ENCODE measurements at regions not wholly inside any gene's neighbourhood (a gene's known extent, or its start where the extent isn't known, plus 50 kb on each side); places are given as distances from the start of the nearest gene placed in this dataset.
"Not testable (repeated sequence)": the region's sequence is repeated elsewhere in the genome, so short reads cannot be mapped to it uniquely, and the experiment has no call there.

GRCh38 chr1:204773246-204773645 is 87.7 kb upstream of the LRRN2 start:
- Histone ChIP-seq H3K9me3 (ENCODE audit: control insufficient read depth in 5 of 5, low read length in 5 of 5) (no peaks in the 10 kb centered on the region), H3K27me3 (ENCODE audit: control insufficient read depth in 5 of 5, insufficient read depth in 4 of 5, low read length in 5 of 5) (peaks cover 3 to 17% (median 5%) of the 10 kb centered on the region in 5 donors), H3K4me1 (ENCODE audit: control insufficient read depth in 5 of 5, insufficient read depth in 5 of 5, low read length in 5 of 5) (no peaks in the 10 kb centered on the region), H3K36me3 (ENCODE audit: control insufficient read depth in 5 of 5, insufficient read depth in 5 of 5, low read length in 5 of 5) (no peaks in the 10 kb centered on the region), H3K9ac (ENCODE audit: low read length in 5 of 5) (no peak overlapping the region), H3K4me3 (ENCODE audit: low read depth in 1 of 5, low read length in 5 of 5) (no peak overlapping the region), H3K27ac (ENCODE audit: low read depth, low read length) (no peak overlapping the region)

GRCh38 chr1:204775546-204775945 is 90.0 kb upstream of the LRRN2 start:
- peaks cover 0 to 17% (median 3%) of the 10 kb centered on the region in 5 donors for H3K27me3 ChIP-seq (ENCODE audit: control insufficient read depth in 5 of 5, insufficient read depth in 4 of 5, low read length in 5 of 5)
- H3K9me3 ChIP-seq (ENCODE audit: control insufficient read depth in 5 of 5, low read length in 5 of 5) = no peaks in the 10 kb centered on the region
- no peaks in the 10 kb centered on the region for H3K36me3 ChIP-seq (ENCODE audit: control insufficient read depth in 5 of 5, insufficient read depth in 5 of 5, low read length in 5 of 5)
- H3K27ac ChIP-seq (ENCODE audit: low read depth, low read length) = no peak overlapping the region
- no peak overlapping the region for H3K4me3 ChIP-seq (ENCODE audit: low read depth in 1 of 5, low read length in 5 of 5)
- no peak overlapping the region for H3K9ac ChIP-seq (ENCODE audit: low read length in 5 of 5)
- no peaks in the 10 kb centered on the region for H3K4me1 ChIP-seq (ENCODE audit: control insufficient read depth in 5 of 5, insufficient read depth in 5 of 5, low read length in 5 of 5)

- Histone ChIP-seq H3K36me3 (ENCODE audit: control insufficient read depth in 5 of 5, insufficient read depth in 5 of 5, low read length in 5 of 5) (no peaks in the 10 kb centered on the region), H3K27ac (ENCODE audit: low read depth, low read length) (no peak overlapping the region), H3K4me3 (ENCODE audit: low read depth in 1 of 5, low read length in 5 of 5) (no peak overlapping the region), H3K4me1 (ENCODE audit: control insufficient read depth in 5 of 5, insufficient read depth in 5 of 5, low read length in 5 of 5) (no peaks in the 10 kb centered on the region), H3K9me3 (ENCODE audit: control insufficient read depth in 5 of 5, low read length in 5 of 5) (no peaks in the 10 kb centered on the region), H3K27me3 (ENCODE audit: control insufficient read depth in 5 of 5, insufficient read depth in 4 of 5, low read length in 5 of 5) (peaks cover 0 to 12% (median 5%) of the 10 kb centered on the region in 5 donors), H3K9ac (ENCODE audit: low read length in 5 of 5) (no peak overlapping the region)
Observed at GRCh38 chr1:204777591-204777990, 92.1 kb upstream of the LRRN2 start.

GRCh38 chr1:204780630-204781029 is 90.0 kb upstream of the NFASC start:
- Histone ChIP-seq H3K27me3 (ENCODE audit: control insufficient read depth in 5 of 5, insufficient read depth in 4 of 5, low read length in 5 of 5) (peaks cover 0 to 11% (median 0%) of the 10 kb centered on the region in 5 donors), H3K27ac (ENCODE audit: low read depth, low read length) (no peak overlapping the region), H3K9ac (ENCODE audit: low read length in 5 of 5) (no peak overlapping the region), H3K4me1 (ENCODE audit: control insufficient read depth in 5 of 5, insufficient read depth in 5 of 5, low read length in 5 of 5) (no peaks in the 10 kb centered on the region), H3K4me3 (ENCODE audit: low read depth in 1 of 5, low read length in 5 of 5) (no peak overlapping the region), H3K9me3 (ENCODE audit: control insufficient read depth in 5 of 5, low read length in 5 of 5) (no peaks in the 10 kb centered on the region), H3K36me3 (ENCODE audit: control insufficient read depth in 5 of 5, insufficient read depth in 5 of 5, low read length in 5 of 5) (no peaks in the 10 kb centered on the region)

- H3K4me1 ChIP-seq (ENCODE audit: control insufficient read depth in 5 of 5, insufficient read depth in 5 of 5, low read length in 5 of 5) = no peaks in the 10 kb centered on the region
- H3K4me3 ChIP-seq (ENCODE audit: low read depth in 1 of 5, low read length in 5 of 5) = no peak overlapping the region
- H3K27ac ChIP-seq (ENCODE audit: low read depth, low read length) = no peak overlapping the region
- no peak overlapping the region for H3K9ac ChIP-seq (ENCODE audit: low read length in 5 of 5)
- no peaks in the 10 kb centered on the region for H3K9me3 ChIP-seq (ENCODE audit: control insufficient read depth in 5 of 5, low read length in 5 of 5)
- H3K27me3 ChIP-seq (ENCODE audit: control insufficient read depth in 5 of 5, insufficient read depth in 4 of 5, low read length in 5 of 5) = peaks cover 0 to 11% (median 0%) of the 10 kb centered on the region in 5 donors
- H3K36me3 ChIP-seq (ENCODE audit: control insufficient read depth in 5 of 5, insufficient read depth in 5 of 5, low read length in 5 of 5) = no peaks in the 10 kb centered on the region
Observed at GRCh38 chr1:204782118-204782700, 88.5 kb upstream of the NFASC start.

GRCh38 chr1:204785023-204785422 is 85.6 kb upstream of the NFASC start:
- not testable (repeated sequence) for H3K27ac ChIP-seq (ENCODE audit: low read depth, low read length); H3K4me3 ChIP-seq (ENCODE audit: low read depth in 1 of 5, low read length in 5 of 5)
- peaks cover 0 to 17% (median 3%) of the 10 kb centered on the region in 5 donors for H3K27me3 ChIP-seq (ENCODE audit: control insufficient read depth in 5 of 5, insufficient read depth in 4 of 5, low read length in 5 of 5)

GRCh38 chr1:204788470-204788869 is 82.2 kb upstream of the NFASC start:
- H3K4me3 ChIP-seq (ENCODE audit: low read depth in 1 of 5, low read length in 5 of 5) = no peak overlapping the region

More at GRCh38 chr1:204785023-204785422, 85.6 kb upstream of the NFASC start:
- H3K9me3 ChIP-seq (ENCODE audit: control insufficient read depth in 5 of 5, low read length in 5 of 5); H3K4me1 ChIP-seq (ENCODE audit: control insufficient read depth in 5 of 5, insufficient read depth in 5 of 5, low read length in 5 of 5); H3K9ac ChIP-seq (ENCODE audit: low read length in 5 of 5); H3K36me3 ChIP-seq (ENCODE audit: control insufficient read depth in 5 of 5, insufficient read depth in 5 of 5, low read length in 5 of 5): not testable (repeated sequence)

GRCh38 chr1:204791453-204792353 is 79.0 kb upstream of the NFASC start:
- Histone ChIP-seq H3K36me3 (ENCODE audit: control insufficient read depth in 5 of 5, insufficient read depth in 5 of 5, low read length in 5 of 5) (no peaks in the 10 kb centered on the region), H3K9ac (ENCODE audit: low read length in 5 of 5) (no peak overlapping the region), H3K4me1 (ENCODE audit: control insufficient read depth in 5 of 5, insufficient read depth in 5 of 5, low read length in 5 of 5) (no peaks in the 10 kb centered on the region), H3K27me3 (ENCODE audit: control insufficient read depth in 5 of 5, insufficient read depth in 4 of 5, low read length in 5 of 5) (peaks cover 0 to 11% (median 6%) of the 10 kb centered on the region in 5 donors), H3K27ac (ENCODE audit: low read depth, low read length) (no peak overlapping the region), H3K4me3 (ENCODE audit: low read depth in 1 of 5, low read length in 5 of 5) (no peak overlapping the region), H3K9me3 (ENCODE audit: control insufficient read depth in 5 of 5, low read length in 5 of 5) (no peaks in the 10 kb centered on the region)

More at GRCh38 chr1:204788470-204788869, 82.2 kb upstream of the NFASC start:
- Histone ChIP-seq H3K36me3 (ENCODE audit: control insufficient read depth in 5 of 5, insufficient read depth in 5 of 5, low read length in 5 of 5) (no peaks in the 10 kb centered on the region), H3K9ac (ENCODE audit: low read length in 5 of 5) (no peak overlapping the region), H3K27me3 (ENCODE audit: control insufficient read depth in 5 of 5, insufficient read depth in 4 of 5, low read length in 5 of 5) (peaks cover 0 to 11% (median 6%) of the 10 kb centered on the region in 5 donors), H3K9me3 (ENCODE audit: control insufficient read depth in 5 of 5, low read length in 5 of 5) (no peaks in the 10 kb centered on the region), H3K4me1 (ENCODE audit: control insufficient read depth in 5 of 5, insufficient read depth in 5 of 5, low read length in 5 of 5) (no peaks in the 10 kb centered on the region), H3K27ac (ENCODE audit: low read depth, low read length) (no peak overlapping the region)

- no peak overlapping the region for H3K9ac ChIP-seq (ENCODE audit: low read length in 5 of 5)
- H3K36me3 ChIP-seq (ENCODE audit: control insufficient read depth in 5 of 5, insufficient read depth in 5 of 5, low read length in 5 of 5) = no peaks in the 10 kb centered on the region
- H3K27me3 ChIP-seq (ENCODE audit: control insufficient read depth in 5 of 5, insufficient read depth in 4 of 5, low read length in 5 of 5) = peaks cover 0 to 11% (median 6%) of the 10 kb centered on the region in 5 donors
- H3K4me3 ChIP-seq (ENCODE audit: low read depth in 1 of 5, low read length in 5 of 5) = no peak overlapping the region
- no peaks in the 10 kb centered on the region for H3K9me3 ChIP-seq (ENCODE audit: control insufficient read depth in 5 of 5, low read length in 5 of 5)
- H3K4me1 ChIP-seq (ENCODE audit: control insufficient read depth in 5 of 5, insufficient read depth in 5 of 5, low read length in 5 of 5) = no peaks in the 10 kb centered on the region
- no peak overlapping the region for H3K27ac ChIP-seq (ENCODE audit: low read depth, low read length)
Observed at GRCh38 chr1:204792354-204792692, 78.3 kb upstream of the NFASC start.

GRCh38 chr1:204793259-204793914 is 77.3 kb upstream of the NFASC start:
- no peak overlapping the region for H3K27ac ChIP-seq (ENCODE audit: low read depth, low read length)
- no peaks in the 10 kb centered on the region for H3K9me3 ChIP-seq (ENCODE audit: control insufficient read depth in 5 of 5, low read length in 5 of 5)
- no peaks in the 10 kb centered on the region for H3K4me1 ChIP-seq (ENCODE audit: control insufficient read depth in 5 of 5, insufficient read depth in 5 of 5, low read length in 5 of 5)
- H3K27me3 ChIP-seq (ENCODE audit: control insufficient read depth in 5 of 5, insufficient read depth in 4 of 5, low read length in 5 of 5) = peaks cover 0 to 11% (median 5%) of the 10 kb centered on the region in 5 donors
- no peaks in the 10 kb centered on the region for H3K36me3 ChIP-seq (ENCODE audit: control insufficient read depth in 5 of 5, insufficient read depth in 5 of 5, low read length in 5 of 5)
- no peak overlapping the region for H3K9ac ChIP-seq (ENCODE audit: low read length in 5 of 5)
- no peak overlapping the region for H3K4me3 ChIP-seq (ENCODE audit: low read depth in 1 of 5, low read length in 5 of 5)

All from subcutaneous abdominal adipose tissue (tissue), 5 donors.